Tibial nerve (tissue), 4 donors: ENCODE measurements at regions not wholly inside any gene's neighbourhood (a gene's known extent, or its start where the extent isn't known, plus 50 kb on each side); places are given as distances from the start of the nearest gene placed in this dataset.
A peak's percentile ranks its signal among the peaks of the same experiment; 100 is the strongest.

Experiments used
- DNase-seq, 2 donors: peaks; one replicate each; pipeline ENCODE4 v3.0.0-alpha.2; 2019; ENCODE audit warnings: low spot score in 2 of 2
- H3K27ac ChIP-seq, 4 donors: fragments of 200-600 bp; sonication (generic) in 3 of 4; one replicate each; pipeline ENCODE4 v1.5.1; 2017 to 2019; ENCODE audit warnings: mild to moderate bottlenecking in 1 of 4
- H3K27me3 ChIP-seq, 2 donors: fragments of 200-600 bp; sonication (generic) in 1 of 2; one replicate each; pipeline versions ENCODE4 v1.5.1 to v1.6.0; 2017 to 2019
- H3K36me3 ChIP-seq, 3 donors: fragments of 200-600 bp; sonication (generic); one replicate each; pipeline ENCODE4 v1.5.1; 2018 to 2019
- H3K4me1 ChIP-seq, 4 donors: fragments of 200-600 bp; sonication (generic) in 3 of 4; one replicate each; pipeline ENCODE4 v1.5.1; 2017 to 2019
- H3K4me3 ChIP-seq, 4 donors: fragments of 200-600 bp; sonication (generic) in 3 of 4; one replicate each; pipeline ENCODE4 v1.5.1; 2017 to 2019; ENCODE audit warnings: mild to moderate bottlenecking in 1 of 4, moderate library complexity in 1 of 4
- H3K9me3 ChIP-seq, 4 donors: fragments of 200-600 bp; sonication (generic) in 3 of 4; one replicate each; pipeline ENCODE4 v1.5.1; 2017 to 2019
- CTCF ChIP-seq, 5 experiments: fragments of 200-600 bp in 3 of 5; fragments of 450-650 bp in 2 of 5; sonication (generic) in 3 of 5; IDR thresholded peaks; one replicate each; pipeline ENCODE4 v1.5.1; 2016 to 2019; ENCODE audit warnings: antibody characterized with exemption in 5 of 5, mild to moderate bottlenecking in 3 of 5, moderate library complexity in 2 of 5
- EP300 ChIP-seq, 2 donors: sonication (generic); formaldehyde crosslinking; IDR thresholded peaks; one replicate each; pipeline ENCODE4 v1.6.1; 2017; ENCODE audit warnings: antibody characterized with exemption in 2 of 2, mild to moderate bottlenecking in 1 of 2
- POLR2A ChIP-seq, 2 donors: fragments of 450-650 bp; IDR thresholded peaks; one replicate each; pipeline ENCODE4 v1.6.1; 2017; ENCODE audit warnings: antibody characterized with exemption in 2 of 2, mild to moderate bottlenecking in 2 of 2, moderate library complexity in 2 of 2
- WGBS, 2 donors: methylation state at CpG; one replicate each; pipeline ENCODE4 v1.1.5; 2018; 5-methylcytosine and 5-hydroxymethylcytosine counted together

- no peak for DNase-seq
Observed at GRCh38 chr2:8456151-8457091, 225.4 kb upstream of the ID2 start.

DNA sequence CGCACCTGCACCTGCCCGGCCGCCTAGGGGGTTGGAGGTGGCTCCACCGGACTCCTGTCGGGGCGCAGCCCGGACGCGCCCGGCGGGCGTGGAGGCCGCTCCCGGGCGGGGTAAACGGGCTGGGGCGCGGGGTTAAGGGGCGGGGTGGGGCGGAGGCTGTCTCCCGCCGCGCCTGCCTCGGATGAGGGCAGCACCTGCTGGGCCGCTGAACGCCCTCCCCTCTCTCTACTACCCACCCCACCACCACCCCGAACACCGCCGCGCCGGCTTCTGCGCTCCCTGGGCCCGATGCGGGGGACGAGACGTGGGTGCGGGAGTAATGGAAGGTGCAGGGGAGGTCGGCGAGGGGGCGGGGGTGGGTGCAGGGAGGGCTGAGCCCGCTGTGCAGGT lies 224.8 kb upstream of the ID2 start:
- no peak for DNase-seq
- H3K27me3 ChIP-seq, result peaks cover 0 to 27% of the 10 kb centered on the region in 2 donors
- TF ChIP-seq POLR2A (IDR thresholded peaks at IDR 0.05) (no peak), CTCF (IDR thresholded peaks at IDR 0.05) (no peak), EP300 (IDR thresholded peaks at IDR 0.05) (no peak)
- H3K4me1 ChIP-seq, result peaks cover 0 to 12% (median 4%) of the 10 kb centered on the region in 4 donors
- 33 to 37% methylated on average over 13 to 36 of the region's 41 CpGs for WGBS, 2 donors
- peak overlapping the region in 2 of 4 donors; percentile 16 to 18 for H3K4me3 ChIP-seq
- H3K36me3 ChIP-seq, result no peaks in the 10 kb centered on the region
- H3K9me3 ChIP-seq, result no peaks in the 10 kb centered on the region
- no peak overlapping the region for H3K27ac ChIP-seq

More at GRCh38 chr2:8456151-8457091, 225.4 kb upstream of the ID2 start:
- Histone ChIP-seq H3K4me1 (peaks cover 0 to 12% (median 4%) of the 10 kb centered on the region in 4 donors), H3K4me3 (peak overlapping the region in 2 of 4 donors; percentile 16 to 18), H3K27me3 (peaks cover 0 to 27% of the 10 kb centered on the region in 2 donors), H3K27ac (no peak overlapping the region), H3K9me3 (no peaks in the 10 kb centered on the region), H3K36me3 (no peaks in the 10 kb centered on the region)
- TF ChIP-seq POLR2A (IDR thresholded peaks at IDR 0.05) (no peak), CTCF (IDR thresholded peaks at IDR 0.05) (no peak), EP300 (IDR thresholded peaks at IDR 0.05) (no peak)
- 77 to 82% methylated on average over 33 to 41 of the region's 41 CpGs for WGBS, 2 donors

- WGBS, 2 donors, result 64 to 65% methylated on average over 19 of the region's 19 CpGs
- H3K9me3 ChIP-seq, result no peaks in the 10 kb centered on the region
- peaks cover 0 to 27% of the 10 kb centered on the region in 2 donors for H3K27me3 ChIP-seq
- TF ChIP-seq EP300 (IDR thresholded peaks at IDR 0.05) (no peak), POLR2A (IDR thresholded peaks at IDR 0.05) (no peak), CTCF (IDR thresholded peaks at IDR 0.05) (no peak)
- H3K36me3 ChIP-seq, result no peaks in the 10 kb centered on the region
- H3K4me3 ChIP-seq, result peak overlapping the region in 2 of 4 donors; percentile 16 to 18
- peaks cover 0 to 12% (median 4%) of the 10 kb centered on the region in 4 donors for H3K4me1 ChIP-seq
- no peak for DNase-seq
- H3K27ac ChIP-seq, result no peak overlapping the region
Observed at GRCh38 chr2:8457699-8458502, 224.0 kb upstream of the ID2 start.

DNA sequence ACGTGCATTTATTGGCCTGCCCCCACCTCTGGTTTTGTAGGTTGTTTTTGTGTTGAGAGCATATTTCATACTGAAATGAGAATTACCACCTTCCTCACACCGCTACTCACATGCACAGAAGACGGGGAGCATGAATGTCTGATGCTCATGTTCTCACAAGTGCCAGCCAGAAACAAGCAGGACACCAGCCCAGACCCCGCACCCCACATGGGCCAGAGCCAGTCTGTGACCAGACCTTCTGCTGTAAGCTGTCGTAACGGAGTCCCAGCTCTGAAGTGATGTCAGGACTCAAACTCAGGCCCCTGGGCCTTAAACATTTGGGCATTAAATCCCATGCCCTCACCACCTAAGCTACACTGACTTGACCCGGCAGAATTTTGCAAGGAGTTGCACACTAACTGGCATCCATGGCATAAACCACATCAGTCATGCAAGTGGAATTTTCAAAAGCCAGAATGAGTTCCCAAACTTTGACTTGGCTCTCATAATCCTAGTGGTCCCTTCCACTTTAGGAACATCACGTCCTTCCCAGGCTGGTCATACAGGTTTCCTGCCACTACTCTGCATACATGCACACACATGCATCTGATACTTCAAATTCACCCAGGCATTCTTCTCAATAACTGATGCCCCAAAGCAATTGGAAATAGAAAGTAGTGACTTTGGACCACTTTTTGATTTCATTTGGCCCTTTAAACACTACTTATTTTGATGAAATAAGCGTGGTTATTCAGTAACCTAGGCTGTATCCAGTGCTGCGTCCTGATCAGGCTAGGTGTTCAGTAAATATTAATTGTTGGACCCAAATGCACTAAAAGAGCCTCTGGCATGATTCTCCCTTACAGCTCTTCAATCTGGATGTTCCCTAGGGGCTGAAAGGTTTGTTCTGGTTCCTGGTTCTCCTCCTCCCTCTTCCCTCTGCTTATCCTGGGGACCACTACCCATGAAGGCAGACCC lies 223.1 kb upstream of the ID2 start:
- no peak overlapping the region for H3K4me3 ChIP-seq
- no peak overlapping the region for H3K27ac ChIP-seq
- H3K4me1 ChIP-seq, result peaks cover 0 to 12% (median 4%) of the 10 kb centered on the region in 4 donors
- H3K36me3 ChIP-seq, result no peaks in the 10 kb centered on the region
- peaks cover 0 to 27% of the 10 kb centered on the region in 2 donors for H3K27me3 ChIP-seq
- DNase-seq, result no peak
- WGBS, 2 donors, result 91 to 96% methylated on average over 10 of the region's 10 CpGs
- no peaks in the 10 kb centered on the region for H3K9me3 ChIP-seq
- no peak for TF ChIP-seq CTCF (IDR thresholded peaks at IDR 0.05)
- TF ChIP-seq EP300 (IDR thresholded peaks at IDR 0.05), result no peak
- no peak for TF ChIP-seq POLR2A (IDR thresholded peaks at IDR 0.05)
